Mucosa of descending colon (tissue), 3 donors: ENCODE measurements at regions not wholly inside any gene's neighbourhood (a gene's known extent, or its start where the extent isn't known, plus 50 kb on each side); places are given as distances from the start of the nearest gene placed in this dataset.

Experiments used
- ATAC-seq: fragments of 200-7000 bp; cut with Tn5 transposase; one replicate; pipeline ENCODE4 v1.9.1; 2020; ENCODE audit warnings: mild to moderate bottlenecking, moderate library complexity
- DNase-seq, 3 donors: peaks; one replicate each; pipeline ENCODE4 v3.0.0-alpha.2; 2020
- H3K36me3 ChIP-seq: fragments of 200-600 bp; one replicate; pipeline ENCODE4 v1.8.0; 2021; ENCODE audit warnings: low read depth, mild to moderate bottlenecking
- H3K4me1 ChIP-seq: fragments of 200-600 bp; one replicate; pipeline ENCODE4 v1.8.0; 2021; ENCODE audit warnings: low read depth, mild to moderate bottlenecking
- H3K4me3 ChIP-seq: fragments of 200-600 bp; one replicate; pipeline ENCODE4 v1.8.0; 2021; ENCODE audit warnings: mild to moderate bottlenecking
- H3K9me3 ChIP-seq: fragments of 200-600 bp; one replicate; pipeline ENCODE4 v1.8.0; 2021; ENCODE audit warnings: mild to moderate bottlenecking
- intact Hi-C, 2 donors: fragments of 100-400 bp; cut with DNase I in 1 of 2; cut with micrococcal nuclease in 1 of 2; formaldehyde crosslinking; loops; one replicate each; pipeline versions ENCODE4 v1.11.0 to v1.11.1; 2022; cut with DNase I, micrococcal nuclease
- TF ChIP-seq, protein P1 (sequence below): fragments of 200-600 bp; IDR thresholded peaks from one replicate; pipeline ENCODE4 v1.8.0; 2022; ENCODE audit warnings: antibody characterized with exemption, mild to moderate bottlenecking
- donor health status: DM: no; HTN: no; CAD: no; lungs with moderate emphysema.
- donor health status: DM: no; HTN: no; CAD: no.
- donor health status: DM: no; HTN: yes; CAD: no.

DNA sequence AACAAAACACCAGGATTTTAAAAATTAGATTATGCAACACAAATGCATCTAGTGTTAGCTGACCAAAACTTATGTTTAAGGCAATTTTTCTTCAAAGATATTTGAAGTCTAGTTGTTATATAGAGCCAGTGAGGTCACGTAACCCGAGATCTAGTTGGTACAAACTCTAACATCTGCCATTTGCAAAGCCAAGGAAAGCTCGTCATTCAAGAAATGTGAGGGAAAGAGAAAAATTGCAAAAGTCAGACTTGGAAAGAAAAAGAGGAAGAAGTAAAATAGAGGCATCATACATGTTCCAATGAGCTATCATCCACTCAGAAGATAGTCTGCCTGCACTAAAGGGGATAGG, 293.4 kb upstream of the PUM3 start:
- H3K36me3 ChIP-seq, result no peaks in the 10 kb centered on the region
- TF ChIP-seq, protein P1, sequence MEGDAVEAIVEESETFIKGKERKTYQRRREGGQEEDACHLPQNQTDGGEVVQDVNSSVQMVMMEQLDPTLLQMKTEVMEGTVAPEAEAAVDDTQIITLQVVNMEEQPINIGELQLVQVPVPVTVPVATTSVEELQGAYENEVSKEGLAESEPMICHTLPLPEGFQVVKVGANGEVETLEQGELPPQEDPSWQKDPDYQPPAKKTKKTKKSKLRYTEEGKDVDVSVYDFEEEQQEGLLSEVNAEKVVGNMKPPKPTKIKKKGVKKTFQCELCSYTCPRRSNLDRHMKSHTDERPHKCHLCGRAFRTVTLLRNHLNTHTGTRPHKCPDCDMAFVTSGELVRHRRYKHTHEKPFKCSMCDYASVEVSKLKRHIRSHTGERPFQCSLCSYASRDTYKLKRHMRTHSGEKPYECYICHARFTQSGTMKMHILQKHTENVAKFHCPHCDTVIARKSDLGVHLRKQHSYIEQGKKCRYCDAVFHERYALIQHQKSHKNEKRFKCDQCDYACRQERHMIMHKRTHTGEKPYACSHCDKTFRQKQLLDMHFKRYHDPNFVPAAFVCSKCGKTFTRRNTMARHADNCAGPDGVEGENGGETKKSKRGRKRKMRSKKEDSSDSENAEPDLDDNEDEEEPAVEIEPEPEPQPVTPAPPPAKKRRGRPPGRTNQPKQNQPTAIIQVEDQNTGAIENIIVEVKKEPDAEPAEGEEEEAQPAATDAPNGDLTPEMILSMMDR, result no peak
- no peaks in the 10 kb centered on the region for H3K9me3 ChIP-seq
- DNase-seq (no peak), ATAC-seq (no peak)
- H3K4me3 ChIP-seq, result no peak overlapping the region
- H3K4me1 ChIP-seq, result no peaks in the 10 kb centered on the region
- intact Hi-C loops, result loop anchor here in 1 of 2 donors (10.0 kb wide), 1 partner anchor 63 kb away; no protein-coding TSS in a partner anchor

DNA sequence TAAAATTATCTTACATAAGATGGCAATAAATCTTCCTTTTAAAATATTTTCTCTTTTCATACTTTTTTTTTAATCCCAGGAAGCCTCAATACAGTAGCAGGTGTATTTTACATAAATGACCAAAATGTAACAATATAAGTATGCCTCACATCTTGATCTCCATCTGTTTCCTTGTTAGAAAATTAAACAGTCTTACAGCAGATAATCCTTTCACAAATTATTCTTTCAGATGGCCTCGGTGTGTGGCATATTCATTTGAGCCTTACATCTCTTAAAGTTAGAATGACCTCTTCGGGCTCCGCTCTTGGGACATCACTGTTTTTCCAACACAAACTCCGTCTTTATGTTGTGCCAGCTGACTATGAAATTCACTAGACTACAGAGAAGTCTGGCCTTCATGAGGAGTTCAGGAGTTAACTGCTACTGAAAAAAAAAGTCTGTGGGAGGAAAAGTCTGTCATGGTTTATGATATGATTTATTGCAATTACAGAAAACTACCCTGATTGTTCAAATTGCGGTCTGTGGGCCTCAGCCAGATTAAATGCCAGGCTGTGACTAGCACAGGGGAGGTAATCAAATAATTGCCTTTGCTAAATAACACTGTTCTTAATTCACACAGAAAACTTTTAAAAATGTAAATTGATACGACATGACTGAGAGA, 292.9 kb upstream of the PUM3 start:
- H3K4me1 ChIP-seq, result no peaks in the 10 kb centered on the region
- H3K36me3 ChIP-seq, result no peaks in the 10 kb centered on the region
- TF ChIP-seq, protein P1, result no peak
- DNase-seq (no peak), ATAC-seq (no peak)
- intact Hi-C loops, result loop anchor here in 1 of 2 donors (10.0 kb wide), 1 partner anchor 62 kb away; no protein-coding TSS in a partner anchor
- H3K9me3 ChIP-seq, result no peaks in the 10 kb centered on the region
- no peak overlapping the region for H3K4me3 ChIP-seq

DNA sequence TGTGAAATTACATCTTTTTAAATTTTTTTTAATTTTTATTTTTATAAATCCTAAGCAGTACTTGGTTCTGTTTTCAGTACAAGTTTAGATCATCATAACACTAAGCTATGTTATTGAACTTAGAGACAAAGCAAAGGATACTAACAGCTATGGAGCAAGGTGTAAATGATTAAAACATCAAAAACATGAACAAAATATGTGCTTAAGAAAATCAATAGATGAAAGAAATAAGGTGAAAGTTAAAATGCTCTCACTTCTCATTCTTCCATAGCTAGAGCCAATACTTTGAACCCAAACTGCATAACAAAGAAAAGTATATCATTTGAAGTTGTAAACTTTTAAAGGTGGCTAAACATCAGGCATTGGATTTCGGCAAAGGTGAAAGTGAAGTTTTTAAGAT, 292.3 kb upstream of the PUM3 start:
- no peaks in the 10 kb centered on the region for H3K4me1 ChIP-seq
- no peak overlapping the region for H3K4me3 ChIP-seq
- ATAC-seq (no peak), DNase-seq (no peak)
- no peaks in the 10 kb centered on the region for H3K9me3 ChIP-seq
- intact Hi-C loops, result loop anchor here in 1 of 2 donors (10.0 kb wide), 1 partner anchor 61 kb away; no protein-coding TSS in a partner anchor
- no peaks in the 10 kb centered on the region for H3K36me3 ChIP-seq
- TF ChIP-seq, protein P1, result no peak

DNA sequence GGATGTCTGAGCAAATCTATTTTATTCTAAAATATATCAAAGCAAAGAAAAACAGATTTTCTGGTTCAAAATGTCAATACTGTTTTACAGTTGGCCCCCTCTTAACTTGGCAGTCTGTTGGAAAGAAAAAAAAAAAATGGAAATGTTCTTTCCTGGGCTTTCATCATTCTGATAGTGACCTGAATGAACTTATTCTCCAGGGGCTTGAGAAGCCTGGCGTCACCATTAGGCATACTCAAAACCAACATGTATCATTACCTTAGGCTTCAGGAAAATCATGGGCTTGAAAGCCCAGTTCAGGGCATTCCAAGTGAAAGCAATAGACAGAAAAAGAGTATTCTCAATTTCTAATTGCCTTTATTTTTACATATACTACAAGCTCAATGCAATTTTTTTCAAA, 283.7 kb upstream of the PUM3 start:
- Histone ChIP-seq H3K36me3 (no peaks in the 10 kb centered on the region), H3K4me3 (no peak overlapping the region), H3K4me1 (no peaks in the 10 kb centered on the region), H3K9me3 (no peaks in the 10 kb centered on the region)
- ATAC-seq, result no peak
- no peak for DNase-seq
- intact Hi-C loops, result no loop called here
- TF ChIP-seq, protein P1, result no peak

DNA sequence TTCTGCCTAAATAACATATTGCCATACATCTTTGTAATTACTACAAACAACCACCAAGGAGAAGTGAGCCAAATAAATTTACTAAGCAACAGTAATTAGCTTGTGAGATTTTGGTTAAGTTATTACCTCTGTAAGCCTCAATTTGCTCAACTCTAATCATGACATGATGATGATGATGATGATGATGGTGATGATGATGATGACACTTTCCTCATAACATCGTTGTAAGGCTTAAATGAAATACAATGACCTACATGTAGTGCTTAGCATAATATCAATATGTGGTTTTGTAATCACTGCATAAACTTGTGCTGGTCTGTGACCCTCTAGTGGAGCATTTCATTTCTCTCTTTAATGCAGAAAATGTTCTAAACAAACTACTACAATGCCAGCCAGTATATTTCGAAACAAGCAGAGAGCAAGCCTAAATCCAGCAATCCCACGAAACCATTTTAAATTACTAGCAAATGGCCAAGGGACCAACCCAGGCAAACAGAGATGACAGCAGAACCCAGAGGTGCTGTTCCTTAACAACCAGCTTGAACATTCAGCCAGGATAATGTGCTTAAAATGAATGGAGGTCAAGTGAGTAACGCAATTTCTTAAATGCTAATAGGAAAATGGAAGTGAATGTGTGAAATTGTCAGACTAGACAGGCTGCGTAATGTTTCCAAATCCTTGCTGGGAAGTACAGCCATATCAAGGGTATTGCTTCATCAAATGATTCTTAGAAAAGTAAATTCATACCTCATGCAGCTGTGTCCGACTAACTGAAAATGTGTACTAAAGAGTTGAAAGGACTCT, 281.9 kb upstream of the PUM3 start:
- DNase-seq, result no peak
- Histone ChIP-seq H3K9me3 (no peaks in the 10 kb centered on the region), H3K4me3 (no peak overlapping the region), H3K36me3 (no peaks in the 10 kb centered on the region), H3K4me1 (no peaks in the 10 kb centered on the region)
- TF ChIP-seq, protein P1, result no peak
- no peak for ATAC-seq
- intact Hi-C loops, result no loop called here
